Fibroblast of the aortic adventitia (primary cell): ENCODE measurements at regions not wholly inside any gene's neighbourhood (a gene's known extent, or its start where the extent isn't known, plus 50 kb on each side); places are given as distances from the start of the nearest gene placed in this dataset.

Experiments used
- DNase-seq: peaks from one replicate; pipeline ENCODE4 v3.0.0-alpha.2; 2010; ENCODE audit warnings: low read depth
- H3K4me3 ChIP-seq: 2 replicates; pipeline ENCODE4 v1.5.1; 2011; ENCODE audit warnings: low read depth, mild to moderate bottlenecking, control low read depth, low read length, moderate library complexity
- TF ChIP-seq, protein P1 (sequence below): IDR thresholded peaks from 2 replicates; pipeline ENCODE4 v1.5.1; 2011; ENCODE audit warnings: mild to moderate bottlenecking, low read length, control low read depth, inconsistent platforms; ENCODE audit not compliant: insufficient read depth

DNA sequence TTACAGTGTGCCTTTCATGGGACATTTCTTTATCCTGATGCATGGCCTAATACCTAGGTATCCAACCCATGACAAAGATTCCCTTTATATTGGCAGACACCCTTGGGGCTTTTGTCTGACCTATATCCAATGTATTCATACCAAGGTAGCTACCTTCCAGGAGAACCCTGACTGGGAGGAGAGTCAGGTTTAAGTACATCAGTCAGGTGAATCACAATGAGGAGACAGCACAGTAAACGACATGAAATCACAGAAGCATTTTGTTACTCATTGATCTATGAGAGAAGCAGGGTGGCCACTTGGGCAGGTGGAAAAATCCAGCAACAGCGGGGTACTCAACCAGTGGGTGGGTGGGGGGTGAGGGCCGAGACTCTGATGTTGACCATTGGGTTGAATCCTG lies 527.4 kb upstream of the ATXN8OS start:
- DNase-seq, result no peak
- H3K4me3 ChIP-seq, result no peak overlapping the region
- TF ChIP-seq, protein P1, sequence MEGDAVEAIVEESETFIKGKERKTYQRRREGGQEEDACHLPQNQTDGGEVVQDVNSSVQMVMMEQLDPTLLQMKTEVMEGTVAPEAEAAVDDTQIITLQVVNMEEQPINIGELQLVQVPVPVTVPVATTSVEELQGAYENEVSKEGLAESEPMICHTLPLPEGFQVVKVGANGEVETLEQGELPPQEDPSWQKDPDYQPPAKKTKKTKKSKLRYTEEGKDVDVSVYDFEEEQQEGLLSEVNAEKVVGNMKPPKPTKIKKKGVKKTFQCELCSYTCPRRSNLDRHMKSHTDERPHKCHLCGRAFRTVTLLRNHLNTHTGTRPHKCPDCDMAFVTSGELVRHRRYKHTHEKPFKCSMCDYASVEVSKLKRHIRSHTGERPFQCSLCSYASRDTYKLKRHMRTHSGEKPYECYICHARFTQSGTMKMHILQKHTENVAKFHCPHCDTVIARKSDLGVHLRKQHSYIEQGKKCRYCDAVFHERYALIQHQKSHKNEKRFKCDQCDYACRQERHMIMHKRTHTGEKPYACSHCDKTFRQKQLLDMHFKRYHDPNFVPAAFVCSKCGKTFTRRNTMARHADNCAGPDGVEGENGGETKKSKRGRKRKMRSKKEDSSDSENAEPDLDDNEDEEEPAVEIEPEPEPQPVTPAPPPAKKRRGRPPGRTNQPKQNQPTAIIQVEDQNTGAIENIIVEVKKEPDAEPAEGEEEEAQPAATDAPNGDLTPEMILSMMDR, result no peak

DNA sequence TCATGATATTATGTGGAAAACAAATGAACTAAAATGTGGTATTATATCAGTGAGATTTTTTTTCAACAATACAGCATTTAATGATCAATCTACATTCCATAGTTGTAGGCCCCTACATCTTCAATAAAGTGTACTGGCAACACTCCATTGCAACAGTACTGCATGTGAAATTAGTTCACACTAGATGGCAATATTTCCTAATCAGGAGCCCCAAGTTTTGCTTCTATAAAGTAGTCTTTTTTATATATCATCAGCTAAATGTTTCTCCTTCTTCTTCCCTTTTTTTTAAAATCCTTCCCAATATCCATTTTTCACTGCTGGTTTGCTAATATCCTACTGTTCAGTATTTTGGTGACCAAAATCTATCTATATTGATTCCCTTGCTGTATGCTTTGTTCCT lies 528.3 kb upstream of the ATXN8OS start:
- no peak overlapping the region for H3K4me3 ChIP-seq
- TF ChIP-seq, protein P1, result no peak
- no peak for DNase-seq

DNA sequence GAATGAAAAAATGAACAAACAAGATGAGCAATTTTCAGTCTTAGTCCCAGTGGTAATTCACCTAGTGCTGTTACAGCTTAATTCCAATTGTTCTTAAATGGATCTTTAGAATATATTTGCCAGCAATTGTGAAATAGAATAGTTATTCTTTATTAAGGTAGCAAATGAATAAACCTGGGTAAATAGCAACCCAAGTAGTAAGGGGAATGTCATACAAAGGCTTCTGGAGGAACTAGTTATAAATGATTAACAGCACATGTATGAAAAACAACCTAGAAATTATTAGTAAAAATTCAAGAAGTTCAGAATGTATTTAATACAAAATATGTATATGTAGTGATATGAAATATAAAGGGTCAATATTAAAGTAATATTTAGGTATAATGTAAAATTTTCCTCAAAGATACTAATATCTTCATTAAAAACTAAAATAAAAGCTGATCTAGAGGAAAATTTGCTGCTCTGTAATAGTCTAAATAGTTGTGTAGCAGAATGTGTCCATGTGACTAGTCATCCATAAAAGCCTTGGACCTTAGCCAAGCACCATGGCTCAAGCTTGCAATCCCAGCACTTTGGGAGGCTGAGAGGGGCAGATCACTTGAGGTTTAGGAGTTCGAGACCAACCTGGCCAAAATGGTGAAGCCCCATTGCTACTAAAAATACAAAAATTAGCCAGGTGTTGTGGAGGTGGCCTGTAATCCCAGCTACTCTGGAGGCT lies 535.9 kb upstream of the ATXN8OS start:
- TF ChIP-seq, protein P1, result no peak
- DNase-seq, result no peak
- no peak overlapping the region for H3K4me3 ChIP-seq

DNA sequence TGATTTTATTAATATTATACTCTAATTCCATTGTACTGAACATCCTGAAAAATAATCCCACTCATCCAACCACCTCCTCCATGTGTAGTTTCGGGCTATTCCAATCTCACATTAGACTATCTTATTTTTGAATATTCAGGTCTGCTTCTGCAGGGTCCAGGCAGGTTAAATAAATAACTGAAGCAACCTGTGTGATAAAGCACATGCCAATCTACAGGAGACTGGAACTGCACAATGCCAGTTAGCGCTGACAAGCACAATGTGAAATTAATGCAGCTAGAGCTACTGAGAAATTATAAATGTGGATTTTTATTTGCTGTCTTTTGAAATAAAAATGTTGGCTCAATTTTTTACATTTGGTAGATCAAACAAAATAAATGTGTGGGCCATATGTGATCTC lies 540.1 kb upstream of the ATXN8OS start:
- no peak for DNase-seq
- TF ChIP-seq, protein P1, result no peak
- H3K4me3 ChIP-seq, result no peak overlapping the region

DNA sequence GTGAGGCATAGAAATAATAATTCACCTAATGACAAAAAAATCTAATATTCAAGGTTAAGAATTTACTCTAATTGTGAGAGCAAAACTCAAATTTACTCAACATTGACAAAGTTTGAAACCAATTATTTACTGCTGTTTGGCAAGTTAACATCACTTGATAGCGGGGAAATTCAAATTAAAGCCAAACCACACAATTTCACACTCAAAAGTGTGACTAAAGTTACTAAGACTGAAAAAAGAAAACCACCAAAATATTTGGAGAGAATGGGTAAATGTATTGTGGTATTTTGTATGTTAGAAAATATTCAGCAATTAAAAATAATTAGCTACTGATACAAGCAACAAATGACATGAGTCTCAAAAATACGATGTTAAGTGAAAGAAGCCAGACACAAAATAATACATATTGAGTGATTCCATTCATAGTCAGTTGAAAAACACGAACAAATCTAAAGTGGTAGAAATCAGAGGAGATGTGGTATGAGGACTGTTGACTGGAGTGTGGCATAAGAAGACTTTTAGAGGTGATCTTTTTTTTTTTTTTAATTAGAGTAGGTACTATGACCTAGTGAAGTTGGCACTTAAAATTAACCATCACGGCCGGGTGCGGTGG lies 541.4 kb upstream of the ATXN8OS start:
- DNase-seq, result no peak
- no peak overlapping the region for H3K4me3 ChIP-seq
- TF ChIP-seq, protein P1, result no peak

DNA sequence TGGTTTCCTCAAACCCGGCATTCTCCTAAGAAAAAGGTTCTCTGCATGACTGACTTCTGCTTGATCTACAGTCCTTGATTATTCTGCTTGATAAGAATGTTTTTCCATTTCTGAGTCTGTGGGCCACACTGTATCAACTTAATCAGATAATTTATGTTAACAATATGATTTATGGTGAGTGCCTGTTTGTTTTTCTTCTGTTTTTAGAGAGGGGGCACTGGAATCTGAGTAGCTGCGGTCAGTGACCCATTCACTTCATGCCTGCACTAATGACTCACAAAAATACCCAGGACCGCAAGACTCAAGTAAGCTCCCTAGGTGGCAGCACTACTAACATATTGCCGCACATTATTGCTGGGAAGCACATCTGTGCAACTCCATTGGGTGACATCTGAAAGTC lies 542.3 kb upstream of the ATXN8OS start:
- H3K4me3 ChIP-seq, result no peak overlapping the region
- TF ChIP-seq, protein P1, result no peak
- DNase-seq, result no peak
